GM20431 (cell line): ENCODE measurements at regions not wholly inside any gene's neighbourhood (a gene's known extent, or its start where the extent isn't known, plus 50 kb on each side); places are given as distances from the start of the nearest gene placed in this dataset.
"Not testable (repeated sequence)": the region's sequence is repeated elsewhere in the genome, so short reads cannot be mapped to it uniquely, and the experiment has no call there.

Source experiments
- in situ Hi-C: fragments of 300-500 bp; cut with MseI, MboI; formaldehyde crosslinking; loops from one replicate; pipeline ENCODE4 v1.15.0; 2020; ENCODE audit warnings: low sequenced_read_pairs; ENCODE audit not compliant: unreplicated experiment

DNA sequence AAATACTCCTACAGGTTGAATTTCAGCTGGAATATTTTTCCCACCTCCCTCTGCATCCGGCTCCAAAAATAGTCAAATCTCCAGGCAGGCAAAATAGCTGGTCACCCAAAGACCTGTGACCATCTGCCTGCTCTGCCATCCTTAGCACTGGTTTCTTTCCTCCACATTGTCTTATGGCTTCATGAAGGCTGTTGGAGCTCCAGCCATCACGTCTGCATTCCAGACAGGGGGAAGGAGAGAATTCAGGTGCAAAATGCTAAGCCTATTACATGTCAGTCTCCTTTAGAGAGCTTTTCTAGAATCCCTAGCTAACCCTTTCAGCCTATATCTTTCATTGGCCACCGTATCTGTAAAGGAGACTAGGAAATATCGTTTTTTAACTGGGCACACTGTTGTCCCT lies 367.7 kb downstream of the BCL2L11 start:
- in situ Hi-C loops, result not testable (repeated sequence)

GRCh38 chr2:111489460-111489859 lies 368.7 kb downstream of the BCL2L11 start:
- in situ Hi-C loops, result not testable (repeated sequence)

GRCh38 chr2:111491181-111491580 lies 370.5 kb downstream of the BCL2L11 start:
- in situ Hi-C loops, result not testable (repeated sequence)

GRCh38 chr2:111491614-111492013 lies 370.9 kb downstream of the BCL2L11 start:
- in situ Hi-C loops, result not testable (repeated sequence)

- in situ Hi-C loops, result not testable (repeated sequence)
Measured at GRCh38 chr2:111492995-111493719, 372.4 kb downstream of the BCL2L11 start.

DNA sequence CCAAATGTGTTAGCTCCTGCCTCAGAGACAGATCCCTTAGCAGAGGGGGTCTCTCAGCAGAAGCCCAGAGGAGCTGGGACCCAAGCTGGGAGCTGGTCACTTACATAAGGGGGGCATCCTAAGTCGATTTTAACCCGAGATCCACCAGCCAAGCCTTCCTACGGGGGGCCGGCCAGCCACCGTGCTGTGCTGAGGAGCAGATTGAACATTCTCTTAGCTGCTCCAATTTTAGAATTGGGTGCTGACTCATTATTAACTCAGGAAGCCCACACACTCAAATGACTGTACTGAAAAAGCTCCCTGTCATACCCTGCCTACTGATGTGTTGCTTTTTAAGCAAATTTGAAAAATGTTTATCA lies 373.0 kb downstream of the BCL2L11 start:
- in situ Hi-C loops, result not testable (repeated sequence)

- in situ Hi-C loops, result not testable (repeated sequence)
Measured at GRCh38 chr2:111494288-111494980, 373.7 kb downstream of the BCL2L11 start.

DNA sequence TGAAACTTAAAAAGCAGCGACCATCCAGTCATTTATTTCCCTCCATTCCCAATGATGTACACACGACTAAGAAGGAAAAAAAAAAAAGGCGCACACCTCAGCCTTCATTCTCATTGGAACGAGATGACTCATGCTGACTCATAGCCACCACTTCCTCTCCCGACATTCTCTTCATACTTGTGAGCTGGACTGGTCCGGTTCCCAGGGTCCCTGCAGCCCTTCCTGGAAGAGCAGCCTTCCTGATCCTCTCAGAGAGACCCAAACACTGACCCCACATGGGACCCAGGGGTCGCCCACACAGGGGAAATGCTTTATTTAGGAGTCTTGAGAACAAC lies 374.2 kb downstream of the BCL2L11 start:
- in situ Hi-C loops, result not testable (repeated sequence)

DNA sequence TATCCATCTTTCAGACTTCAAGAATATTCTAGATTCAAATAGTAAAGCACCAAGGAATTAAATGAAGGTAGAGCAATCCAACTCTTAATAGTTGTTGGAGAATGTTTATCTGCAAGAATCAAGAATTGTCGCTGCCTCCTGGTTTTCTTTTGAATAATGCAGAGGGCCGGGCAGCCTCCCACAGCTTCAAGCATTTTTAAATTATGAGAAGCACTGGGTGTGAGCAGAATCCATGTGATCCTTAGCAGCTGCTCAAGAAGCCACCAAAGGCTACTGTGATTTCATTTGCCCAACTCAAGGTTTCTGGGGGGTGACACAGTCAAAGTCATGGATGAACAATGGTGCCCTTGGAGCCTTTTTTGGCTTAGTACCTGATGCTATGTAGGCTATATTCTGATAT lies 374.9 kb downstream of the BCL2L11 start:
- in situ Hi-C loops, result not testable (repeated sequence)

DNA sequence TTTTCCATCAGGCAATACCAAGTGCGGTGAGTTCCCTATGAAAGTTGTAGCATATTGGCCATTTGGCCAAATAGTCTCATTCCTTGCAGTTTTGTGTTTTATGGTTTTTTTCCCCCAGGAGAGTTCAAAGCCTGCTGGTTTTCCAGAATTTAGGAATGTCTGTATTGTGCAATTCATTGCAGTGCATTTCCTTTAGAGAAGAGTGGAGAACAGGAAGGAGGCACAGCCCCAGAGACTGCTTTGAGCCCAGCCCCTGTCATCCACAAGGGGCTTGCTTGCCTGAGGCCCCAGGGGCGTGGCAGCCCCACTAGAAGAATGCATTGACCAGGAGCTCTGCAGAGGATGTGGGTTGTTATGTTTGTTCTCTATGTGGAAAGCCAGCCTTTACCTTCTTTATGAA lies 375.5 kb downstream of the BCL2L11 start:
- in situ Hi-C loops, result not testable (repeated sequence)

- in situ Hi-C loops, result not testable (repeated sequence)
Measured at GRCh38 chr2:111496860-111497259, 376.1 kb downstream of the BCL2L11 start.

GRCh38 chr2:111497270-111497669 lies 376.6 kb downstream of the BCL2L11 start:
- in situ Hi-C loops, result not testable (repeated sequence)

DNA sequence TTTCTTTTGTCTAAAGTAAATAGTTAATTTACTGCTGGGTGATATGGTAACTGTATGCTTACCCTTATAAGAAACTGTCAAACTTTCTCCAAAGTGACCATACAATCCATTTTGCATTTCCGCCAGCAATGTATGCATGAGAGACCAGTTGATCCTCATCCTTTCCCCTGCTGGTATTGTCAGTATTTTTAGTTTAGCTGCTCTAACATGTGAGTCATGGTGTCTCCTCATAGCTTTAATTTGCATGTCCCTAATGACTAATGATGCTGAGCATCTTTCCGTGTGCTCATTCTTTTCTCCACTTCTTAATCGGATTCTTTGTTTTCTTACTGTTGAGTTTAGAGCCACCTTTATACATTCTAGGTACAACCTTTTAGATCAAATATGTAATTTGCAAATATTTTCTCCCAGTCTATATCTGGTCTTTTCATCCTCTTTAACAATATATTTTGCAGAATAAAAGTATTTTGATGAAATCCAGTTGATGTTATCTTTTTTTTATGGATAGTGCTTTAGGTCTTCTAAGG lies 379.9 kb downstream of the BCL2L11 start:
- in situ Hi-C loops, result not testable (repeated sequence)

DNA sequence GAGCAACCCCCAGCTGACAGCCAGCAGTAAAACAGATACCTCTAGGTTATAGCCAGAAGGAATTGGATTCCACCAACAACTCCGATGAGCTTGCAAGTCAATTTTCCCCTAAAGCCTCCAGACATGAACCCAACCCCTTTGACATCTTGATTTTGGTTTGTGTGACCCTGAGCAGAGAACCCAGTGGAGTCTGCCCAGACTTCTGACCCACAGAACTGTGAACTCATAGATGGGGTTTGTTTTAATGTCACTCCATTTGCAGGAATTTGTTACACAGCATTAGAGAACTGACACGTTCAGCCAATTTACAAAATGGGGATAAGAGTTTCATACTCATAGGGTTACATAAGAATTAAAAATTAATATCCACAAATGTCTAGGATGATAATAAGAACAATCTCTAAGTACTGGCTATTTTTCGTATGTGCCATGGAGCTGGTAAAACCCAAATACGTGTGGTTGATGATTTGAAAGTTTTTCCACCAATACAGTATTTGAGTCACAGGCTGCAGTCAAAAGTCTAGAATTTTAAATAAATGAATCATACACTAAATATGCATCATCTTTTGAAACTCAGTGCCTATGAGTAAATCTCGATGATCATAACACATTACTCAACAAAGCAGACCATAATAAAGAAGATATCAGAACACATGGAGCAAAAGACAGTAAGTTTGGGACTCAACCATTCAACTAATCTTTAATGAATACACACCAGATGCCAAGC lies 380.0 kb downstream of the ANAPC1 start:
- in situ Hi-C loops, result not testable (repeated sequence)

DNA sequence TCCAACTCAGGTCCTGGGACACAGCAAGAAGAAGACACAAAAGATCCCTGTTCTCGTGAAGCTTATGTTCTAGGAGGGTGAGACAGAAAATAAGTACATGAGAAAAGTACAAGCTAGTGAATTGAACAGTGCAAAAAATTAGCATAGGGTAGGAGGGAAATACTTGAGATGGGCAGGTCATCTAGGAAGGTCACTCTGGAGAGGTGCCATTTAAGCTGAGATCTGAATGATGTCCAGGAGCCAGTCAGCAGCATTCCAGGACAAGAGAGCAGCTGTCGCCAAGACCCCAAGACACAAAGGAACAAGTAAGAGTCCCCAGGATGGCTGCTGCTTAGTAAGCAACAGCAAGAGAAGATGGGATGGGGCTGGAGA lies 379.4 kb downstream of the ANAPC1 start:
- in situ Hi-C loops, result not testable (repeated sequence)

- in situ Hi-C loops, result not testable (repeated sequence)
Measured at GRCh38 chr2:111505267-111505666, 378.7 kb downstream of the ANAPC1 start.

GRCh38 chr2:111506936-111507335 lies 377.1 kb downstream of the ANAPC1 start:
- in situ Hi-C loops, result not testable (repeated sequence)

GRCh38 chr2:111509225-111509869 lies 374.6 kb downstream of the ANAPC1 start:
- in situ Hi-C loops, result not testable (repeated sequence)

GRCh38 chr2:111510384-111510783 lies 373.6 kb downstream of the ANAPC1 start:
- in situ Hi-C loops, result not testable (repeated sequence)

DNA sequence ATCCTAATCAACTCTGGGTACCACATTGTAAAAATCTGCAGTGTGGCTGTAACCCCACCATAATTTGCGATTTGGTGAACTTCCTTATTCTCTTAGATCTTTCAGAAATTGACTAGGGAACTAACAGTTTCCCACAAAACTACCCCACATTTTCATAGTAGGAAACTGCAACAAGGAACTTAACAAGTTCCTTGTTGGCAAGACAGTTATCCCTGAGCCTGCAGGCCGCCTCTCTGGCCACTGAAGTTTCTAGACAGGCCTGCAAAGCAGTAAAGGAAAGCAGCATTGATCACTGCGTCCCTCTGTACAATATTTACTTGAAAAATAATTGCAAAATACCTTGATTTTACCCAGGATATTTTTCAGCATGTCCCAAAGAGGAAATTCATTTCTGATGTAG lies 372.9 kb downstream of the ANAPC1 start:
- in situ Hi-C loops, result not testable (repeated sequence)
